Panc1 (cell line): ENCODE measurements at regions not wholly inside any gene's neighbourhood (a gene's known extent, or its start where the extent isn't known, plus 50 kb on each side); places are given as distances from the start of the nearest gene placed in this dataset.

Experiments
- POLR2AphosphoS5 ChIP-seq: IDR thresholded peaks from 2 replicates; pipeline ENCODE4 v1.6.1; 2012; ENCODE audit warnings: mild to moderate bottlenecking, low read depth, low read length, moderate library complexity
- SIN3A ChIP-seq: IDR thresholded peaks from 2 replicates; pipeline ENCODE4 v1.6.1; 2012; ENCODE audit warnings: low read depth, mild to moderate bottlenecking, low read length, moderate library complexity, borderline replicate concordance; ENCODE audit not compliant: insufficient read depth
- TF ChIP-seq, protein P1 (sequence below): fragments of 450-650 bp; IDR thresholded peaks from 2 replicates; pipeline ENCODE4 v1.5.1; 2017; ENCODE audit warnings: mild to moderate bottlenecking
- TF ChIP-seq, protein P2 (sequence below), 2 experiments: IDR thresholded peaks; 2 replicates each; pipeline ENCODE4 v1.6.1; 2011 to 2012; ENCODE audit warnings: low read depth in 2 of 2, control low read depth in 1 of 2, low read length in 1 of 2, mild to moderate bottlenecking in 1 of 2, moderate library complexity in 1 of 2; ENCODE audit not compliant: insufficient read depth in 1 of 2

GRCh38 chr5:56389261-56389660, 156.1 kb upstream of the ANKRD55 start:
- TF ChIP-seq, protein P1, sequence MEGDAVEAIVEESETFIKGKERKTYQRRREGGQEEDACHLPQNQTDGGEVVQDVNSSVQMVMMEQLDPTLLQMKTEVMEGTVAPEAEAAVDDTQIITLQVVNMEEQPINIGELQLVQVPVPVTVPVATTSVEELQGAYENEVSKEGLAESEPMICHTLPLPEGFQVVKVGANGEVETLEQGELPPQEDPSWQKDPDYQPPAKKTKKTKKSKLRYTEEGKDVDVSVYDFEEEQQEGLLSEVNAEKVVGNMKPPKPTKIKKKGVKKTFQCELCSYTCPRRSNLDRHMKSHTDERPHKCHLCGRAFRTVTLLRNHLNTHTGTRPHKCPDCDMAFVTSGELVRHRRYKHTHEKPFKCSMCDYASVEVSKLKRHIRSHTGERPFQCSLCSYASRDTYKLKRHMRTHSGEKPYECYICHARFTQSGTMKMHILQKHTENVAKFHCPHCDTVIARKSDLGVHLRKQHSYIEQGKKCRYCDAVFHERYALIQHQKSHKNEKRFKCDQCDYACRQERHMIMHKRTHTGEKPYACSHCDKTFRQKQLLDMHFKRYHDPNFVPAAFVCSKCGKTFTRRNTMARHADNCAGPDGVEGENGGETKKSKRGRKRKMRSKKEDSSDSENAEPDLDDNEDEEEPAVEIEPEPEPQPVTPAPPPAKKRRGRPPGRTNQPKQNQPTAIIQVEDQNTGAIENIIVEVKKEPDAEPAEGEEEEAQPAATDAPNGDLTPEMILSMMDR = no peak
- TF ChIP-seq POLR2AphosphoS5 = no peak
- TF ChIP-seq, protein P2, sequence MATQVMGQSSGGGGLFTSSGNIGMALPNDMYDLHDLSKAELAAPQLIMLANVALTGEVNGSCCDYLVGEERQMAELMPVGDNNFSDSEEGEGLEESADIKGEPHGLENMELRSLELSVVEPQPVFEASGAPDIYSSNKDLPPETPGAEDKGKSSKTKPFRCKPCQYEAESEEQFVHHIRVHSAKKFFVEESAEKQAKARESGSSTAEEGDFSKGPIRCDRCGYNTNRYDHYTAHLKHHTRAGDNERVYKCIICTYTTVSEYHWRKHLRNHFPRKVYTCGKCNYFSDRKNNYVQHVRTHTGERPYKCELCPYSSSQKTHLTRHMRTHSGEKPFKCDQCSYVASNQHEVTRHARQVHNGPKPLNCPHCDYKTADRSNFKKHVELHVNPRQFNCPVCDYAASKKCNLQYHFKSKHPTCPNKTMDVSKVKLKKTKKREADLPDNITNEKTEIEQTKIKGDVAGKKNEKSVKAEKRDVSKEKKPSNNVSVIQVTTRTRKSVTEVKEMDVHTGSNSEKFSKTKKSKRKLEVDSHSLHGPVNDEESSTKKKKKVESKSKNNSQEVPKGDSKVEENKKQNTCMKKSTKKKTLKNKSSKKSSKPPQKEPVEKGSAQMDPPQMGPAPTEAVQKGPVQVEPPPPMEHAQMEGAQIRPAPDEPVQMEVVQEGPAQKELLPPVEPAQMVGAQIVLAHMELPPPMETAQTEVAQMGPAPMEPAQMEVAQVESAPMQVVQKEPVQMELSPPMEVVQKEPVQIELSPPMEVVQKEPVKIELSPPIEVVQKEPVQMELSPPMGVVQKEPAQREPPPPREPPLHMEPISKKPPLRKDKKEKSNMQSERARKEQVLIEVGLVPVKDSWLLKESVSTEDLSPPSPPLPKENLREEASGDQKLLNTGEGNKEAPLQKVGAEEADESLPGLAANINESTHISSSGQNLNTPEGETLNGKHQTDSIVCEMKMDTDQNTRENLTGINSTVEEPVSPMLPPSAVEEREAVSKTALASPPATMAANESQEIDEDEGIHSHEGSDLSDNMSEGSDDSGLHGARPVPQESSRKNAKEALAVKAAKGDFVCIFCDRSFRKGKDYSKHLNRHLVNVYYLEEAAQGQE (IDR thresholded peaks at IDR 0.05; ENCODE audit: insufficient read depth in 1 of 2, low read depth in 2 of 2, low read length in 1 of 2) = no peak
- no peak for TF ChIP-seq SIN3A
